ENCODE measurements at regions not wholly inside any gene's neighbourhood (a gene's known extent, or its start where the extent isn't known, plus 50 kb on each side); places are given as distances from the start of the nearest gene placed in this dataset.

- no peaks in the 10 kb centered on the region; the same call in 1 of the 2 replicates for H3K9me3 ChIP-seq (ENCODE audit: insufficient read depth, low read depth, low read length)
- no peaks in the 10 kb centered on the region for H3K4me1 ChIP-seq (ENCODE audit: insufficient read depth, low read length, poor library complexity, severe bottlenecking)
- H3K4me2 ChIP-seq (ENCODE audit: low read depth, low read length, poor library complexity, severe bottlenecking), result no peak overlapping the region
- no peak overlapping the region for H2AFZ ChIP-seq (ENCODE audit: low read length)
- TF ChIP-seq CTCF (conservative IDR thresholded peaks at IDR 0.05; ENCODE audit: low read length) (no peak), EZH2phosphoT487 (IDR thresholded peaks at IDR 0.05; ENCODE audit: borderline replicate concordance) (no peak)
- H4K20me1 ChIP-seq (ENCODE audit: insufficient read depth, low read length, poor library complexity, severe bottlenecking), result no peaks in the 10 kb centered on the region
- H3K4me3 ChIP-seq (ENCODE audit: low read length, poor library complexity, severe bottlenecking), result no peak overlapping the region
- no peak overlapping the region for H3K9ac ChIP-seq (ENCODE audit: low read depth, low read length, poor library complexity, severe bottlenecking)
- H3K79me2 ChIP-seq (ENCODE audit: insufficient read depth, low read length), result no peaks in the 10 kb centered on the region
- H3K36me3 ChIP-seq (ENCODE audit: insufficient read depth, low read length), result no peaks in the 10 kb centered on the region
- no peaks in the 10 kb centered on the region for H3F3A ChIP-seq (ENCODE audit: low read depth)
- H3K27me3 ChIP-seq (ENCODE audit: insufficient read depth, low read length, poor library complexity, severe bottlenecking), result no peaks in the 10 kb centered on the region
- H3K9me2 ChIP-seq (replicated peaks; ENCODE audit: low read depth, low read length), result no peaks in the 10 kb centered on the region
Observed at GRCh38 chr20:57888591-57888990, 178.8 kb upstream of the PMEPA1 start.

DNA sequence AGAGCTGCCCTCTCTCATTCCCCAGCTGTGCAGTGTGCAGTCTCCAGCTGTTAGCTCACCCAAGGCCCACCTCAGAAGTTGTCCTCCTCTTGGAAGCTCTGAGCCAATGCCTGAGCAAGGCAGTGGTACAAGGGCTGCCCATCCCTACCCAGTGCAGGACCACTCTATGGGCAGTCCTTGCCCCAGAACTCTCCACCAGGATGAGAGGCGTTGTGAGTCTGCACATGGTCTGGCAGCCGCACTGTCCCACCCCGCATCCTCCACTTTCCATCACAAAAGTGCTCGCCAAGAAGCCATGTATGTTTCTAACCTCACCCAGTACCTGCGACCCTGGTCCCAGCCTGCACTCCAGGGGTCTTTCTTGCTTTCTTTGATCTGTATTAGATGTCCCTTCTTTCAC is 175.1 kb upstream of the PMEPA1 start:
- Histone ChIP-seq H3K27me3 (ENCODE audit: insufficient read depth, low read length, poor library complexity, severe bottlenecking) (no peaks in the 10 kb centered on the region), H3K9me2 (replicated peaks; ENCODE audit: low read depth, low read length) (no peaks in the 10 kb centered on the region), H3K9ac (ENCODE audit: low read depth, low read length, poor library complexity, severe bottlenecking) (no peak overlapping the region), H3K4me3 (ENCODE audit: low read length, poor library complexity, severe bottlenecking) (no peak overlapping the region), H3F3A (ENCODE audit: low read depth) (no peaks in the 10 kb centered on the region), H3K36me3 (ENCODE audit: insufficient read depth, low read length) (no peaks in the 10 kb centered on the region), H3K4me1 (ENCODE audit: insufficient read depth, low read length, poor library complexity, severe bottlenecking) (no peaks in the 10 kb centered on the region), H4K20me1 (ENCODE audit: insufficient read depth, low read length, poor library complexity, severe bottlenecking) (no peaks in the 10 kb centered on the region), H2AFZ (ENCODE audit: low read length) (no peak overlapping the region), H3K9me3 (ENCODE audit: insufficient read depth, low read depth, low read length) (no peaks in the 10 kb centered on the region), H3K4me2 (ENCODE audit: low read depth, low read length, poor library complexity, severe bottlenecking) (no peak overlapping the region), H3K79me2 (ENCODE audit: insufficient read depth, low read length) (no peaks in the 10 kb centered on the region)
- TF ChIP-seq CTCF (conservative IDR thresholded peaks at IDR 0.05; ENCODE audit: low read length), result no peak
- TF ChIP-seq EZH2phosphoT487 (IDR thresholded peaks at IDR 0.05; ENCODE audit: borderline replicate concordance), result no peak

DNA sequence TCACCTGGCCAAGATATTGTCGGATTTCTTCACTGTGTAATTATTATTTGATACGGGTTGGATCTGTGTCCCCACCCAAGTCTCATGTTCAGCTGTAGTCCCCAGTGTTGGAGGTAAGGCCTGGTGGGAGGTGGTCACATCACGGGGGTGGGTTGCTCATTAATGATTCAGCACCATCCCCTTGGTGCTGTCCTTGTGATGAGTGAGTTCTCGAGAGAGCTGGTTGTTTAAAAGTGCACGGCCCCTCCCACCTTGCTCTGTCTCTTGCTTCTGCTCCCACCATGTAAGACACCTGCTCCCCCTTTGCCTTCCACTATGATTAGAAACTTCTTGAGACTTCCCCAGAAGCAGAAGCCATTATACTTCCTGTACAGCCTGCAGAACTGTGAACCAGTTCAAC is 173.9 kb upstream of the PMEPA1 start:
- no peaks in the 10 kb centered on the region for H3K27me3 ChIP-seq (ENCODE audit: insufficient read depth, low read length, poor library complexity, severe bottlenecking)
- no peaks in the 10 kb centered on the region for H3K36me3 ChIP-seq (ENCODE audit: insufficient read depth, low read length)
- no peak overlapping the region for H3K4me3 ChIP-seq (ENCODE audit: low read length, poor library complexity, severe bottlenecking)
- no peak overlapping the region for H3K9ac ChIP-seq (ENCODE audit: low read depth, low read length, poor library complexity, severe bottlenecking)
- no peaks in the 10 kb centered on the region for H3K79me2 ChIP-seq (ENCODE audit: insufficient read depth, low read length)
- no peaks in the 10 kb centered on the region for H4K20me1 ChIP-seq (ENCODE audit: insufficient read depth, low read length, poor library complexity, severe bottlenecking)
- no peaks in the 10 kb centered on the region for H3F3A ChIP-seq (ENCODE audit: low read depth)
- no peaks in the 10 kb centered on the region for H3K9me2 ChIP-seq (replicated peaks; ENCODE audit: low read depth, low read length)
- no peaks in the 10 kb centered on the region for H3K4me1 ChIP-seq (ENCODE audit: insufficient read depth, low read length, poor library complexity, severe bottlenecking)
- H2AFZ ChIP-seq (ENCODE audit: low read length), result no peak overlapping the region
- H3K9me3 ChIP-seq (ENCODE audit: insufficient read depth, low read depth, low read length), result no peaks in the 10 kb centered on the region
- no peak for TF ChIP-seq CTCF (conservative IDR thresholded peaks at IDR 0.05; ENCODE audit: low read length)
- no peak for TF ChIP-seq EZH2phosphoT487 (IDR thresholded peaks at IDR 0.05; ENCODE audit: borderline replicate concordance)
- no peak overlapping the region for H3K4me2 ChIP-seq (ENCODE audit: low read depth, low read length, poor library complexity, severe bottlenecking)
